ENCODE measurements at regions not wholly inside any gene's neighbourhood (a gene's known extent, or its start where the extent isn't known, plus 50 kb on each side); places are given as distances from the start of the nearest gene placed in this dataset.
A peak's percentile ranks its signal among the peaks of the same experiment; 100 is the strongest.

GRCh38 chr11:122235615-122236014 is 119.6 kb upstream of the BLID start:
- DNase-seq: no peak

GRCh38 chr11:122234780-122235179 is 118.8 kb upstream of the BLID start:
- no peak for DNase-seq

- peak in 2 of 58 donors; percentile 33 to 49 for DNase-seq
Observed at GRCh38 chr11:122234257-122234656, 118.2 kb upstream of the BLID start.

- DNase-seq: no peak
Observed at GRCh38 chr11:122232985-122233384, 117.0 kb upstream of the BLID start.

GRCh38 chr11:122230385-122230755 is 114.4 kb upstream of the BLID start:
- DNase-seq: no peak

- peak in 56 of 58 donors; percentile 19 to 88 (median 58) for DNase-seq
Observed at GRCh38 chr11:122229481-122230384, 113.7 kb upstream of the BLID start.

- DNase-seq: peak in 3 of 58 donors; percentile 16 to 45 (median 21)
Observed at GRCh38 chr11:122229078-122229477, 113.1 kb upstream of the BLID start.

GRCh38 chr11:122226810-122227379 is 110.9 kb upstream of the BLID start:
- DNase-seq: no peak

- peak in 1 of 58 donors; percentile 36 for DNase-seq
Observed at GRCh38 chr11:122224867-122225266, 108.9 kb upstream of the BLID start.

GRCh38 chr11:122220321-122220720 is 104.3 kb upstream of the BLID start:
- DNase-seq: no peak

GRCh38 chr11:122219791-122220190 is 103.8 kb upstream of the BLID start:
- no peak for DNase-seq

- peak in 51 of 58 donors; percentile 10 to 82 (median 59) for DNase-seq
Observed at GRCh38 chr11:122215244-122215992, 99.4 kb upstream of the BLID start.

- DNase-seq: no peak
Observed at GRCh38 chr11:122214567-122214966, 98.6 kb upstream of the BLID start.

- DNase-seq: no peak
Observed at GRCh38 chr11:122214080-122214479, 98.1 kb upstream of the BLID start.

GRCh38 chr11:122213171-122213570 is 97.2 kb upstream of the BLID start:
- DNase-seq: peak in 49 of 58 donors; percentile 21 to 93 (median 75)

GRCh38 chr11:122210367-122210997 is 94.5 kb upstream of the BLID start:
- no peak for DNase-seq

- DNase-seq: peak in 39 of 58 donors; percentile 9 to 82 (median 42)
Observed at GRCh38 chr11:122209619-122210366, 93.8 kb upstream of the BLID start.

- DNase-seq: no peak
Observed at GRCh38 chr11:122207921-122208764, 92.1 kb upstream of the BLID start.

- peak in 1 of 58 donors; percentile 11 for DNase-seq
Observed at GRCh38 chr11:122207505-122207904, 91.5 kb upstream of the BLID start.

- DNase-seq: peak in 1 of 58 donors; percentile 14
Observed at GRCh38 chr11:122205036-122205435, 89.0 kb upstream of the BLID start.
